ENCODE measurements at regions not wholly inside any gene's neighbourhood (a gene's known extent, or its start where the extent isn't known, plus 50 kb on each side); places are given as distances from the start of the nearest gene placed in this dataset.

GRCh38 chr10:35885076-35885475 lies 243.0 kb upstream of the FZD8 start:
- Histone ChIP-seq H3K4me3 (no peak overlapping the region), H3K9me3 (no peaks in the 10 kb centered on the region), H3K4me1 (no peaks in the 10 kb centered on the region), H3K27me3 (no peaks in the 10 kb centered on the region), H3K27ac (no peak overlapping the region), H3K36me3 (no peaks in the 10 kb centered on the region)
- ATAC-seq (no peak), DNase-seq (no peak)
- intact Hi-C loops (cut with DNase I): no loop called here
- no peak for TF ChIP-seq CTCF (IDR thresholded peaks at IDR 0.05)

- ATAC-seq (no peak), DNase-seq (no peak)
- no peak for TF ChIP-seq CTCF (IDR thresholded peaks at IDR 0.05)
- no peak overlapping the region for H3K27ac ChIP-seq
- no peaks in the 10 kb centered on the region for H3K36me3 ChIP-seq
- H3K4me1 ChIP-seq: no peaks in the 10 kb centered on the region
- no peaks in the 10 kb centered on the region for H3K9me3 ChIP-seq
- intact Hi-C loops (cut with DNase I): no loop called here
- H3K27me3 ChIP-seq: no peaks in the 10 kb centered on the region
- no peak overlapping the region for H3K4me3 ChIP-seq
Measured at GRCh38 chr10:35884657-35885071, 242.6 kb upstream of the FZD8 start.

- no peak for ATAC-seq
- intact Hi-C loops (cut with DNase I): no loop called here
- no peaks in the 10 kb centered on the region for H3K4me1 ChIP-seq
- H3K9me3 ChIP-seq: no peaks in the 10 kb centered on the region
- no peak for TF ChIP-seq CTCF (IDR thresholded peaks at IDR 0.05)
- H3K4me3 ChIP-seq: no peak overlapping the region
- no peaks in the 10 kb centered on the region for H3K27me3 ChIP-seq
- H3K36me3 ChIP-seq: no peaks in the 10 kb centered on the region
- H3K27ac ChIP-seq: no peak overlapping the region
- no peak for DNase-seq
Measured at GRCh38 chr10:35882422-35883150, 240.5 kb upstream of the FZD8 start.

- Histone ChIP-seq H3K36me3 (no peaks in the 10 kb centered on the region), H3K9me3 (no peaks in the 10 kb centered on the region), H3K4me3 (no peak overlapping the region), H3K4me1 (no peaks in the 10 kb centered on the region), H3K27ac (no peak overlapping the region), H3K27me3 (no peaks in the 10 kb centered on the region)
- no peak for TF ChIP-seq CTCF (IDR thresholded peaks at IDR 0.05)
- intact Hi-C loops (cut with DNase I): no loop called here
- ATAC-seq: no peak
- no peak for DNase-seq
Measured at GRCh38 chr10:35881320-35881719, 239.2 kb upstream of the FZD8 start.

- TF ChIP-seq CTCF (IDR thresholded peaks at IDR 0.05): no peak
- ATAC-seq: no peak
- Histone ChIP-seq H3K36me3 (no peaks in the 10 kb centered on the region), H3K9me3 (no peaks in the 10 kb centered on the region), H3K4me3 (no peak overlapping the region), H3K27me3 (no peaks in the 10 kb centered on the region), H3K4me1 (no peaks in the 10 kb centered on the region), H3K27ac (no peak overlapping the region)
- intact Hi-C loops (cut with DNase I): no loop called here
- no peak for DNase-seq
Measured at GRCh38 chr10:35876248-35876647, 234.2 kb upstream of the FZD8 start.

Data from left lung (tissue), 4 donors.